Transverse colon (tissue), 4 donors: ENCODE measurements at regions not wholly inside any gene's neighbourhood (a gene's known extent, or its start where the extent isn't known, plus 50 kb on each side); places are given as distances from the start of the nearest gene placed in this dataset.

Experiments used
- DNase-seq: peaks from one replicate; pipeline ENCODE4 v3.0.0-alpha.2; 2019
- H3K27ac ChIP-seq, 4 donors: fragments of 200-600 bp; sonication (generic); 2 replicates each; pipeline ENCODE4 v1.5.1; 2016 to 2018; ENCODE audit warnings: inconsistent platforms in 4 of 4
- H3K27me3 ChIP-seq: fragments of 200-600 bp; sonication (generic); 2 replicates; pipeline ENCODE4 v1.5.1; 2017; ENCODE audit warnings: inconsistent platforms
- H3K36me3 ChIP-seq, 4 donors: fragments of 200-600 bp; sonication (generic); 2 replicates each; pipeline ENCODE4 v1.5.1; 2017 to 2019; ENCODE audit warnings: inconsistent platforms in 4 of 4
- H3K4me1 ChIP-seq, 4 donors: fragments of 200-600 bp; sonication (generic); 2 replicates each; pipeline ENCODE4 v1.5.1; 2017 to 2020; ENCODE audit warnings: inconsistent platforms in 4 of 4
- H3K4me3 ChIP-seq, 4 donors: fragments of 200-600 bp; sonication (generic); 1 replicate in 1 of 4; 2 replicates in 3 of 4; pipeline versions ENCODE4 v1.5.1 to v1.6.1; 2017 to 2019; ENCODE audit warnings: inconsistent platforms in 4 of 4
- H3K9me3 ChIP-seq, 2 donors: fragments of 200-600 bp; sonication (generic); 2 replicates each; pipeline ENCODE4 v1.5.1; 2017 to 2019; ENCODE audit warnings: inconsistent platforms in 2 of 2
- EP300 ChIP-seq: sonication (generic); formaldehyde crosslinking; IDR thresholded peaks from one replicate; pipeline ENCODE4 v1.6.1; 2017; ENCODE audit warnings: antibody characterized with exemption, low read depth
- POLR2A ChIP-seq: fragments of 450-650 bp; IDR thresholded peaks from one replicate; pipeline ENCODE4 v1.6.1; 2016; ENCODE audit warnings: antibody characterized with exemption, mild to moderate bottlenecking, moderate library complexity
- POLR2AphosphoS5 ChIP-seq, 3 donors: sonication (generic); formaldehyde crosslinking; IDR thresholded peaks; one replicate each; pipeline ENCODE4 v1.6.1; 2016; ENCODE audit warnings: antibody characterized with exemption in 3 of 3
- WGBS, 2 donors: methylation state at CpG; one replicate each; pipeline ENCODE4 v1.1.5; 2018; ENCODE audit warnings: low coverage in 1 of 2; 5-methylcytosine and 5-hydroxymethylcytosine counted together
- in situ Hi-C, 4 donors: fragments of 200-750 bp; cut with MboI; loops; one replicate each; pipeline versions ENCODE4 v1.15.0 to v1.15.1; 2017; ENCODE audit warnings: low sequenced_read_pairs in 3 of 4, low pct_ligation_motif_present in 1 of 4, low pct_unique_long_range_greater_than_20kb in 1 of 4
- intact Hi-C: fragments of 100-400 bp; cut with DNase I; formaldehyde crosslinking; loops from one replicate; pipeline ENCODE4 v1.15.1; 2023; ENCODE audit warnings: low total_unique reads
- TF ChIP-seq, protein P1 (sequence below), 5 experiments: fragments of 200-600 bp in 3 of 5; fragments of 450-650 bp in 2 of 5; sonication (generic) in 3 of 5; IDR thresholded peaks; 1 replicate in 2 of 5; 2 replicates in 3 of 5; pipeline ENCODE4 v1.5.1; 2016 to 2017; ENCODE audit warnings: antibody characterized with exemption in 5 of 5, inconsistent platforms in 3 of 5, mild to moderate bottlenecking in 2 of 5, moderate library complexity in 1 of 5

DNA sequence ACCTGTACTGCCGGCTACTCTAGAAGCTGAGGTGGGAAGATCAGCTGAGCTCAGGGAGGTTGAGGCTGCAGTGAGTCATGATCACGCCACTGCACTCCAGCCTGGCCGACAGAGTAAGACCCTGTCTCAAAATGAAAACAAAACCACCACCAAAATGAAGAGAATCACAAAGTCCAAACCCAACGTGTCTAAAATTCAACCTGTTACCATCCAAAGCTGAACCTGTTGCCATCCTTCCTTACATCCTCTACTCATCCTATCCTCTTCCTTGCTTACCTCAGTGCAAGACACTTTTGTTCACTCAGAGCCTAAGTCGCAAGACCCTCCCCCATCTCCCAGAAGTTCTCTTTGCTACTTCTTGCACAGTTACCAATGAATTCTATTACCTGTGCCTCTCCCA, 299.7 kb downstream of the ATP23 start:
- Histone ChIP-seq H3K9me3 (no peaks in the 10 kb centered on the region), H3K27ac (no peak overlapping the region), H3K4me3 (no peak overlapping the region), H3K36me3 (no peaks in the 10 kb centered on the region), H3K4me1 (no peaks in the 10 kb centered on the region), H3K27me3 (no peaks in the 10 kb centered on the region)
- DNase-seq: no peak
- intact Hi-C loops (no loop called here), in situ Hi-C loops (no loop called here)
- TF ChIP-seq EP300 (no peak), POLR2AphosphoS5 (IDR thresholded peaks at IDR 0.05) (no peak), POLR2A (no peak)
- TF ChIP-seq, protein P1, sequence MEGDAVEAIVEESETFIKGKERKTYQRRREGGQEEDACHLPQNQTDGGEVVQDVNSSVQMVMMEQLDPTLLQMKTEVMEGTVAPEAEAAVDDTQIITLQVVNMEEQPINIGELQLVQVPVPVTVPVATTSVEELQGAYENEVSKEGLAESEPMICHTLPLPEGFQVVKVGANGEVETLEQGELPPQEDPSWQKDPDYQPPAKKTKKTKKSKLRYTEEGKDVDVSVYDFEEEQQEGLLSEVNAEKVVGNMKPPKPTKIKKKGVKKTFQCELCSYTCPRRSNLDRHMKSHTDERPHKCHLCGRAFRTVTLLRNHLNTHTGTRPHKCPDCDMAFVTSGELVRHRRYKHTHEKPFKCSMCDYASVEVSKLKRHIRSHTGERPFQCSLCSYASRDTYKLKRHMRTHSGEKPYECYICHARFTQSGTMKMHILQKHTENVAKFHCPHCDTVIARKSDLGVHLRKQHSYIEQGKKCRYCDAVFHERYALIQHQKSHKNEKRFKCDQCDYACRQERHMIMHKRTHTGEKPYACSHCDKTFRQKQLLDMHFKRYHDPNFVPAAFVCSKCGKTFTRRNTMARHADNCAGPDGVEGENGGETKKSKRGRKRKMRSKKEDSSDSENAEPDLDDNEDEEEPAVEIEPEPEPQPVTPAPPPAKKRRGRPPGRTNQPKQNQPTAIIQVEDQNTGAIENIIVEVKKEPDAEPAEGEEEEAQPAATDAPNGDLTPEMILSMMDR (IDR thresholded peaks at IDR 0.05): no peak
- 80 to 87% methylated on average over 1 to 5 of the region's 5 CpGs for WGBS, 2 donors

DNA sequence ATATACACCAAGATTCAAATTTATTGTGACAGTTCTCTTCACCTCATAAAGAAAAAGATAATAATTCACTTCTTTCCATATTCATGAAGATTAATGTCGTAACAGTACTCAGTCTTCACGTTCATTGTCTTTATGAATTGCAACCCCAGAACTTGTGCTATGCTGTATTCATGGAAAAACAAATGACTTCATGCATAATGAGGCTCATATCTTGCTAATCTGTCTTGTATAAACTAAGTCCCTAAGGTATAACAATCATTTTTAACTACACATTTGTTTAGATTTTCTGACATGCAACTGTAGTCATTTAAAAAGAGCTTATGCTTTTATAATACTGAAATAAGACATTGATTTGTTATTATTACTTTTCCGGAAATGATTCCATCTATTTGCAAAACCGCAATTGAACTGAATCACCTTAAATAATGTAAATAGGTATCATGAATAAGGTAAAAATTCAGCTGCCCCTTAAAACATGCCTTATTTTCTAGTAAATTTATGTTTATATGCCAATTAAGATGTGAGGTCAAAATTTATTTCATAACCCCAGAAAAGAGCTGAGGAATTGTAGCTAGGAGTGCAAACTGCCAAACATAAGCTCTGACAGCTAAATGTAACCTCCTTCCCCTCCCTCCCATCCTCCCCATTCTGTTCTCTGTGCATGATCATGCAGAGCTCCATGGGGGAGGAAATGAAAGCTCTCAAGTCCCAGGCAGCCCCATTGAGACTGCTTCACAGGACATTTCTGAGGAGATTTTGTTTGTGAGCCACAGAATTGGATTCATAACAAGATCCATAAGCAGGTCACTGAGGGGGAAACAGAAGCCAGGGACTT, 301.6 kb downstream of the ATP23 start:
- Histone ChIP-seq H3K9me3 (no peaks in the 10 kb centered on the region), H3K4me3 (no peak overlapping the region), H3K4me1 (no peaks in the 10 kb centered on the region), H3K27ac (no peak overlapping the region), H3K36me3 (no peaks in the 10 kb centered on the region), H3K27me3 (no peaks in the 10 kb centered on the region)
- in situ Hi-C loops (no loop called here), intact Hi-C loops (no loop called here)
- TF ChIP-seq EP300 (no peak), POLR2A (no peak), POLR2AphosphoS5 (IDR thresholded peaks at IDR 0.05) (no peak)
- TF ChIP-seq, protein P1 (IDR thresholded peaks at IDR 0.05): no peak
- 63 to 78% methylated on average over 4 of the region's 4 CpGs for WGBS, 2 donors
- DNase-seq: no peak

- TF ChIP-seq POLR2AphosphoS5 (IDR thresholded peaks at IDR 0.05) (no peak), POLR2A (no peak)
- intact Hi-C loops (no loop called here), in situ Hi-C loops (no loop called here)
- H3K27me3 ChIP-seq: no peaks in the 10 kb centered on the region
- 86 to 93% methylated on average over 3 to 4 of the region's 4 CpGs for WGBS, 2 donors
- H3K4me3 ChIP-seq: no peak overlapping the region
- no peaks in the 10 kb centered on the region for H3K36me3 ChIP-seq
- H3K27ac ChIP-seq: no peak overlapping the region
- H3K4me1 ChIP-seq: no peaks in the 10 kb centered on the region
- DNase-seq: no peak
- no peaks in the 10 kb centered on the region for H3K9me3 ChIP-seq
These were observed 306.3 kb downstream of the ATP23 start for GRCh38 chr12:58247633-58248032.

- 63 to 76% methylated on average over 3 of the region's 3 CpGs for WGBS, 2 donors
- TF ChIP-seq, protein P1 (IDR thresholded peaks at IDR 0.05): no peak
- no peak for TF ChIP-seq POLR2A
- TF ChIP-seq EP300: no peak
- TF ChIP-seq POLR2AphosphoS5 (IDR thresholded peaks at IDR 0.05): no peak
- intact Hi-C loops: no loop called here
- H3K36me3 ChIP-seq: no peaks in the 10 kb centered on the region
- no peak overlapping the region for H3K27ac ChIP-seq
- H3K9me3 ChIP-seq: no peaks in the 10 kb centered on the region
- H3K4me1 ChIP-seq: no peaks in the 10 kb centered on the region
- H3K27me3 ChIP-seq: no peaks in the 10 kb centered on the region
- DNase-seq: no peak
- H3K4me3 ChIP-seq: no peak overlapping the region
- in situ Hi-C loops: no loop called here
These were observed 307.2 kb downstream of the ATP23 start for GRCh38 chr12:58248599-58248998.

GRCh38 chr12:58249610-58250009, 308.2 kb downstream of the ATP23 start:
- Histone ChIP-seq H3K9me3 (no peaks in the 10 kb centered on the region), H3K27me3 (no peaks in the 10 kb centered on the region), H3K4me3 (no peak overlapping the region), H3K36me3 (no peaks in the 10 kb centered on the region), H3K4me1 (no peaks in the 10 kb centered on the region), H3K27ac (no peak overlapping the region)
- 65% methylated on average over 2 of the region's 2 CpGs; no CpG with 5 or more reads in 1 of the 2 donors for WGBS, 2 donors
- intact Hi-C loops: no loop called here
- in situ Hi-C loops: no loop called here
- TF ChIP-seq, protein P1 (IDR thresholded peaks at IDR 0.05): no peak
- no peak for TF ChIP-seq POLR2A
- no peak for DNase-seq
